Activated T-helper 1 cell treated with anti-CD3 and anti-CD28 coated beads, Interleukin-12 subunit alpha, Interleukin-12 subunit beta, Interleukin-2, Interleukin-4 antibody, amounts not matched to agents 30 ng/mL and 10 ng/mL and 1 ng/mL, durations not matched to agents 14 hours and 24 hours and 36 hours (primary cell): ENCODE measurements at regions not wholly inside any gene's neighbourhood (a gene's known extent, or its start where the extent isn't known, plus 50 kb on each side); places are given as distances from the start of the nearest gene placed in this dataset.

Source experiments
- DNase-seq: peaks from one replicate; pipeline ENCODE4 v3.0.0; 2021; ENCODE audit warnings: low spot score
- H3K27ac Mint-ChIP-seq: one replicate; pipeline ENCODE4 v1.8.0; 2021; ENCODE audit warnings: mild to moderate bottlenecking, mixed read lengths
- H3K27me3 Mint-ChIP-seq: one replicate; pipeline ENCODE4 v1.8.0; 2022; ENCODE audit warnings: mild to moderate bottlenecking, moderate library complexity, mixed read lengths; ENCODE audit not compliant: insufficient read depth
- H3K36me3 Mint-ChIP-seq: one replicate; pipeline ENCODE4 v1.8.0; 2021; ENCODE audit warnings: low read depth, mixed read lengths
- H3K4me1 Mint-ChIP-seq: one replicate; pipeline ENCODE4 v1.8.0; 2021; ENCODE audit warnings: low read depth, mixed read lengths
- H3K4me3 Mint-ChIP-seq: one replicate; pipeline ENCODE4 v1.8.0; 2021; ENCODE audit warnings: mild to moderate bottlenecking, moderate library complexity, mixed read lengths
- H3K9me3 Mint-ChIP-seq: one replicate; pipeline ENCODE4 v1.8.0; 2021; ENCODE audit warnings: mixed read lengths
- intact Hi-C: fragments of 100-400 bp; cut with micrococcal nuclease; formaldehyde crosslinking; loops from one replicate; pipeline ENCODE4 v1.15.1; 2024

GRCh38 chr3:115233021-115233420, 85.9 kb upstream of the ZBTB20 start:
- no peaks in the 10 kb centered on the region for H3K4me1 Mint-ChIP-seq
- intact Hi-C loops, result no loop called here

GRCh38 chr3:115236496-115236895, 89.4 kb upstream of the ZBTB20 start:
- Mint-ChIP-seq H3K4me3 (no peak overlapping the region), H3K36me3 (no peaks in the 10 kb centered on the region), H3K4me1 (no peaks in the 10 kb centered on the region), H3K27me3 (peaks cover 1% of the 10 kb centered on the region), H3K27ac (no peak overlapping the region), H3K9me3 (no peaks in the 10 kb centered on the region)
- DNase-seq, result no peak
- intact Hi-C loops, result no loop called here

More at GRCh38 chr3:115233021-115233420, 85.9 kb upstream of the ZBTB20 start:
- Mint-ChIP-seq H3K27me3 (peaks cover 3% of the 10 kb centered on the region), H3K4me3 (no peak overlapping the region), H3K36me3 (no peaks in the 10 kb centered on the region), H3K27ac (no peak overlapping the region), H3K9me3 (no peaks in the 10 kb centered on the region)
- no peak for DNase-seq

GRCh38 chr3:115239717-115240116, 92.6 kb upstream of the ZBTB20 start:
- intact Hi-C loops, result no loop called here
- Mint-ChIP-seq H3K27me3 (peaks cover 4% of the 10 kb centered on the region), H3K27ac (no peak overlapping the region), H3K36me3 (no peaks in the 10 kb centered on the region), H3K4me3 (no peak overlapping the region), H3K9me3 (no peaks in the 10 kb centered on the region), H3K4me1 (no peaks in the 10 kb centered on the region)
- no peak for DNase-seq

GRCh38 chr3:115244350-115244749, 97.3 kb upstream of the ZBTB20 start:
- Mint-ChIP-seq H3K9me3 (no peaks in the 10 kb centered on the region), H3K4me1 (no peaks in the 10 kb centered on the region), H3K27me3 (peaks cover 2% of the 10 kb centered on the region), H3K4me3 (no peak overlapping the region), H3K36me3 (no peaks in the 10 kb centered on the region), H3K27ac (no peak overlapping the region)
- no peak for DNase-seq
- intact Hi-C loops, result no loop called here

GRCh38 chr3:115245438-115245837, 98.3 kb upstream of the ZBTB20 start:
- DNase-seq, result no peak
- H3K36me3 Mint-ChIP-seq, result no peaks in the 10 kb centered on the region
- H3K9me3 Mint-ChIP-seq, result no peaks in the 10 kb centered on the region
- H3K27me3 Mint-ChIP-seq, result peaks cover 2% of the 10 kb centered on the region
- intact Hi-C loops, result no loop called here
- H3K4me1 Mint-ChIP-seq, result no peaks in the 10 kb centered on the region
- no peak overlapping the region for H3K4me3 Mint-ChIP-seq
- H3K27ac Mint-ChIP-seq, result no peak overlapping the region

GRCh38 chr3:115245899-115246298, 98.8 kb upstream of the ZBTB20 start:
- intact Hi-C loops, result no loop called here
- Mint-ChIP-seq H3K4me3 (no peak overlapping the region), H3K27me3 (peaks cover 2% of the 10 kb centered on the region), H3K36me3 (no peaks in the 10 kb centered on the region), H3K9me3 (no peaks in the 10 kb centered on the region), H3K4me1 (no peaks in the 10 kb centered on the region), H3K27ac (no peak overlapping the region)
- no peak for DNase-seq

GRCh38 chr3:115246461-115247020, 99.5 kb upstream of the ZBTB20 start:
- H3K9me3 Mint-ChIP-seq, result no peaks in the 10 kb centered on the region
- no peak overlapping the region for H3K27ac Mint-ChIP-seq
- no peaks in the 10 kb centered on the region for H3K4me1 Mint-ChIP-seq
- no peak for DNase-seq
- H3K4me3 Mint-ChIP-seq, result no peak overlapping the region
- intact Hi-C loops, result no loop called here
- peaks cover 2% of the 10 kb centered on the region for H3K27me3 Mint-ChIP-seq
- H3K36me3 Mint-ChIP-seq, result no peaks in the 10 kb centered on the region

- DNase-seq, result no peak
- Mint-ChIP-seq H3K4me3 (no peak overlapping the region), H3K9me3 (no peaks in the 10 kb centered on the region), H3K4me1 (no peaks in the 10 kb centered on the region), H3K27ac (no peak overlapping the region), H3K36me3 (no peaks in the 10 kb centered on the region), H3K27me3 (peaks cover 2% of the 10 kb centered on the region)
- intact Hi-C loops, result no loop called here
Measured at GRCh38 chr3:115248274-115248673, 101.2 kb upstream of the ZBTB20 start.

GRCh38 chr3:115251509-115251908, 104.4 kb upstream of the ZBTB20 start:
- intact Hi-C loops, result no loop called here
- DNase-seq, result no peak
- H3K27ac Mint-ChIP-seq, result no peak overlapping the region
- H3K4me3 Mint-ChIP-seq, result no peak overlapping the region
- no peaks in the 10 kb centered on the region for H3K36me3 Mint-ChIP-seq
- peaks cover 11% of the 10 kb centered on the region for H3K9me3 Mint-ChIP-seq
- no peaks in the 10 kb centered on the region for H3K27me3 Mint-ChIP-seq
- H3K4me1 Mint-ChIP-seq, result no peaks in the 10 kb centered on the region

GRCh38 chr3:115252679-115253078, 105.6 kb upstream of the ZBTB20 start:
- H3K36me3 Mint-ChIP-seq, result no peaks in the 10 kb centered on the region
- intact Hi-C loops, result no loop called here
- peaks cover 14% of the 10 kb centered on the region for H3K9me3 Mint-ChIP-seq
- H3K4me3 Mint-ChIP-seq, result no peak overlapping the region
- H3K4me1 Mint-ChIP-seq, result no peaks in the 10 kb centered on the region
- DNase-seq, result no peak
- no peaks in the 10 kb centered on the region for H3K27me3 Mint-ChIP-seq
- no peak overlapping the region for H3K27ac Mint-ChIP-seq

- H3K4me3 Mint-ChIP-seq, result no peak overlapping the region
- H3K27ac Mint-ChIP-seq, result no peak overlapping the region
- H3K9me3 Mint-ChIP-seq, result peaks cover 14% of the 10 kb centered on the region
- H3K4me1 Mint-ChIP-seq, result no peaks in the 10 kb centered on the region
- intact Hi-C loops, result no loop called here
- H3K27me3 Mint-ChIP-seq, result peaks cover 2% of the 10 kb centered on the region
- no peak for DNase-seq
- H3K36me3 Mint-ChIP-seq, result no peaks in the 10 kb centered on the region
Measured at GRCh38 chr3:115254492-115255196, 107.6 kb upstream of the ZBTB20 start.

- Mint-ChIP-seq H3K4me3 (no peak overlapping the region), H3K27me3 (peaks cover 2% of the 10 kb centered on the region), H3K27ac (no peak overlapping the region), H3K9me3 (peaks cover 14% of the 10 kb centered on the region), H3K4me1 (no peaks in the 10 kb centered on the region), H3K36me3 (no peaks in the 10 kb centered on the region)
- DNase-seq, result no peak
- intact Hi-C loops, result no loop called here
Measured at GRCh38 chr3:115255197-115255585, 108.1 kb upstream of the ZBTB20 start.

GRCh38 chr3:115270849-115271248, 123.8 kb upstream of the ZBTB20 start:
- H3K27ac Mint-ChIP-seq, result no peak overlapping the region
- no peak overlapping the region for H3K4me3 Mint-ChIP-seq
- H3K4me1 Mint-ChIP-seq, result no peaks in the 10 kb centered on the region
- H3K9me3 Mint-ChIP-seq, result no peaks in the 10 kb centered on the region
- intact Hi-C loops, result no loop called here
- no peak for DNase-seq
- no peaks in the 10 kb centered on the region for H3K27me3 Mint-ChIP-seq
- H3K36me3 Mint-ChIP-seq, result no peaks in the 10 kb centered on the region
